Activated naive CD4-positive, alpha-beta T cell (primary cell): ENCODE measurements at regions not wholly inside any gene's neighbourhood (a gene's known extent, or its start where the extent isn't known, plus 50 kb on each side); places are given as distances from the start of the nearest gene placed in this dataset.

Source experiments
- DNase-seq, 4 experiments: peaks; one replicate each; lab custom pipeline; 2025; lab: John Stamatoyannopoulos, UW

- no peak for DNase-seq
These were observed 588.3 kb upstream of the LMCD1 start for GRCh38 chr3:7913283-7913682.

GRCh38 chr3:7915356-7915755 lies 586.3 kb upstream of the LMCD1 start:
- no peak for DNase-seq

- no peak for DNase-seq
These were observed 584.0 kb upstream of the LMCD1 start for GRCh38 chr3:7917443-7918151.

GRCh38 chr3:7920211-7920610 lies 581.4 kb upstream of the LMCD1 start:
- no peak for DNase-seq

GRCh38 chr3:7924228-7924627 lies 577.4 kb upstream of the LMCD1 start:
- no peak for DNase-seq

GRCh38 chr3:7927015-7927414 lies 574.6 kb upstream of the LMCD1 start:
- DNase-seq, result no peak

GRCh38 chr3:7927864-7928263 lies 573.8 kb upstream of the LMCD1 start:
- DNase-seq, result no peak

- no peak for DNase-seq
These were observed 572.2 kb upstream of the LMCD1 start for GRCh38 chr3:7929319-7929889.

- DNase-seq, result no peak
These were observed 567.3 kb upstream of the LMCD1 start for GRCh38 chr3:7934362-7934761.

GRCh38 chr3:7947930-7948329 lies 553.7 kb upstream of the LMCD1 start:
- no peak for DNase-seq

GRCh38 chr3:7950890-7951289 lies 550.7 kb upstream of the LMCD1 start:
- no peak for DNase-seq

GRCh38 chr3:7953449-7954014 lies 548.1 kb upstream of the LMCD1 start:
- DNase-seq, result no peak

- DNase-seq, result no peak
These were observed 544.6 kb upstream of the LMCD1 start for GRCh38 chr3:7957024-7957423.

- DNase-seq, result no peak
These were observed 542.5 kb upstream of the LMCD1 start for GRCh38 chr3:7959094-7959493.

- no peak for DNase-seq
These were observed 541.0 kb upstream of the LMCD1 start for GRCh38 chr3:7960601-7961000.

GRCh38 chr3:7962301-7962700 lies 539.3 kb upstream of the LMCD1 start:
- DNase-seq, result no peak

GRCh38 chr3:7964899-7965298 lies 536.7 kb upstream of the LMCD1 start:
- no peak for DNase-seq

GRCh38 chr3:7973006-7973405 lies 528.6 kb upstream of the LMCD1 start:
- no peak for DNase-seq

- DNase-seq, result no peak
These were observed 524.2 kb upstream of the LMCD1 start for GRCh38 chr3:7977245-7978086.

- DNase-seq, result no peak
These were observed 523.6 kb upstream of the LMCD1 start for GRCh38 chr3:7978087-7978422.

GRCh38 chr3:7982126-7982525 lies 519.5 kb upstream of the LMCD1 start:
- DNase-seq, result no peak

GRCh38 chr3:7999384-7999783 lies 502.2 kb upstream of the LMCD1 start:
- DNase-seq, result no peak

- DNase-seq, result no peak
These were observed 500.3 kb upstream of the LMCD1 start for GRCh38 chr3:8001307-8001706.
